A673 (cell line): ENCODE measurements at regions not wholly inside any gene's neighbourhood (a gene's known extent, or its start where the extent isn't known, plus 50 kb on each side); places are given as distances from the start of the nearest gene placed in this dataset.

ENCODE experiments used
- BruUV-seq: library from RNA; stranded (reverse); fragments of 400-500 nt; replicated peaks from 2 replicates; lab custom pipeline; 2021; lab: Mats Ljungman, UMichigan
- CTCF ChIA-PET: fragments of 300-600 bp; sonication (Branson Sonifier 250); formaldehyde crosslinking; loops from one replicate; lab custom pipeline; 2022; ENCODE audit warnings: antibody characterized with exemption; lab: Charles Lee
- POLR2A ChIA-PET: fragments of 300-600 bp; sonication (Branson Sonifier 250); formaldehyde crosslinking; loops from one replicate; lab custom pipeline; 2022; ENCODE audit warnings: antibody characterized with exemption; ENCODE audit not compliant: low non-redundant PET; lab: Charles Lee
- DNase-seq: peaks from one replicate; pipeline ENCODE4 v3.0.0-alpha.2; 2015; ENCODE audit warnings: low spot score
- H3K27ac ChIP-seq: fragments of 200-600 bp; sonication (generic); 2 replicates; pipeline ENCODE4 v1.5.1; 2016; ENCODE audit warnings: mixed run types, low read depth, mild to moderate bottlenecking, mixed read lengths, antibody characterized with exemption, low read length; ENCODE audit not compliant: poor library complexity, severe bottlenecking
- H3K27me3 ChIP-seq: fragments of 200-600 bp; sonication (generic); replicated peaks from 2 replicates; pipeline ENCODE4 v1.6.1; 2017; ENCODE audit warnings: mixed run types, low read depth, mild to moderate bottlenecking, mixed read lengths, antibody characterized with exemption, low read length; ENCODE audit not compliant: insufficient read depth, poor library complexity
- H3K36me3 ChIP-seq: fragments of 200-600 bp; sonication (generic); 2 replicates; pipeline ENCODE4 v1.6.1; 2016; ENCODE audit warnings: mixed run types, mild to moderate bottlenecking, mixed read lengths, antibody characterized with exemption, low read length; ENCODE audit not compliant: insufficient read depth, poor library complexity, severe bottlenecking
- H3K4me1 ChIP-seq: fragments of 200-600 bp; sonication (generic); 2 replicates; pipeline ENCODE4 v1.6.1; 2017; ENCODE audit warnings: mixed run types, mild to moderate bottlenecking, mixed read lengths, antibody characterized with exemption, low read length; ENCODE audit not compliant: insufficient read depth, poor library complexity, severe bottlenecking
- H3K4me3 ChIP-seq: fragments of 200-600 bp; sonication (generic); 2 replicates; pipeline ENCODE4 v1.5.1; 2016; ENCODE audit warnings: low read depth, mixed run types, mild to moderate bottlenecking, mixed read lengths, low read length; ENCODE audit not compliant: poor library complexity, severe bottlenecking
- H3K9me3 ChIP-seq: fragments of 200-600 bp; sonication (generic); 2 replicates; pipeline ENCODE4 v1.6.1; 2016; ENCODE audit warnings: mixed run types, low read depth, mild to moderate bottlenecking, mixed read lengths, antibody characterized with exemption, low read length; ENCODE audit not compliant: poor library complexity, severe bottlenecking
- EZH2 ChIP-seq: fragments of 200-600 bp; sonication (generic); IDR thresholded peaks from 2 replicates; pipeline ENCODE4 v1.6.1; 2017; ENCODE audit warnings: borderline replicate concordance, low read depth, mild to moderate bottlenecking, mixed read lengths, antibody characterized with exemption, low read length; ENCODE audit not compliant: poor library complexity, severe bottlenecking
- intact Hi-C: fragments of 100-400 bp; cut with micrococcal nuclease; formaldehyde crosslinking; loops from one replicate; pipeline ENCODE4 v1.10.0; 2022; ENCODE audit not compliant: unreplicated experiment
- TF ChIP-seq, protein P1 (sequence below): fragments of 300-800, 200-600 bp; sonication (generic); conservative IDR thresholded peaks from 2 replicates; pipeline ENCODE4 v1.5.1; 2017; ENCODE audit warnings: low read depth, mild to moderate bottlenecking, antibody characterized with exemption, low read length, moderate library complexity, mixed read lengths

DNA sequence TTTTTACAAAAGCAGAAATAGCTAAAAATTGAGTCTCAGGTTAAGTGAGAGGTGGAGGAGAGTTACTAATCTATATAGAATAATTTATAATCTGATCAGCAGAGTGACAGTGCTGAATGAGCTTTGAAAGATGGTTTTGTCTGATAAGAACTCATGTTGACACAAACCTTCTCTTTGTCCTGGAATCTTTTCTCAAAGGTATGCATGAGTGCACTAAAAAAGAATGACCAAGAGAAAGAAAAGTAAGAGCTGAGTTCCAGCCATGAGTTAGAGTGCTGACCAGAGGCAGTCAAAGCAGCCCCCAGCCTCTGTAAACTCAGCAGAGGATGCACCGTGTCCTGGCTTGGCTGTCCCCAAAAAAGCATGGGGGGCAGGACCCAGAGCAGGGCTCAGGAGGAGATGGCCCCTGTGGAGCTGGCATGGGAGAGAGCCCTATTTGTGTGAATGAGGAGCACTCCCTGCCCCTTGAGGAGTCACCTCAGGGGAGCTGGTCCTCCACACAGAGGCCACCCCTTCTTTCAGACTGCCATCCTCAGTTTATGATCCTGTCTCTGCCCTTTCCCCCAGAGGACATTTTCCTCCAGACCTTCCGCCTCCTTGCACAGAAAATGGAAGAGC is 129.8 kb downstream of the SEC23A start:
- intact Hi-C loops: no loop called here
- DNase-seq: no peak
- ChIA-PET POLR2A (no interaction called here), CTCF (no interaction called here)
- no TSS peak for BruUV-seq
- Histone ChIP-seq H3K27ac (no peak overlapping the region), H3K9me3 (no peaks in the 10 kb centered on the region), H3K4me3 (no peak overlapping the region), H3K4me1 (no peaks in the 10 kb centered on the region), H3K27me3 (no peaks in the 10 kb centered on the region), H3K36me3 (no peaks in the 10 kb centered on the region)
- TF ChIP-seq EZH2: no peak
- TF ChIP-seq, protein P1, sequence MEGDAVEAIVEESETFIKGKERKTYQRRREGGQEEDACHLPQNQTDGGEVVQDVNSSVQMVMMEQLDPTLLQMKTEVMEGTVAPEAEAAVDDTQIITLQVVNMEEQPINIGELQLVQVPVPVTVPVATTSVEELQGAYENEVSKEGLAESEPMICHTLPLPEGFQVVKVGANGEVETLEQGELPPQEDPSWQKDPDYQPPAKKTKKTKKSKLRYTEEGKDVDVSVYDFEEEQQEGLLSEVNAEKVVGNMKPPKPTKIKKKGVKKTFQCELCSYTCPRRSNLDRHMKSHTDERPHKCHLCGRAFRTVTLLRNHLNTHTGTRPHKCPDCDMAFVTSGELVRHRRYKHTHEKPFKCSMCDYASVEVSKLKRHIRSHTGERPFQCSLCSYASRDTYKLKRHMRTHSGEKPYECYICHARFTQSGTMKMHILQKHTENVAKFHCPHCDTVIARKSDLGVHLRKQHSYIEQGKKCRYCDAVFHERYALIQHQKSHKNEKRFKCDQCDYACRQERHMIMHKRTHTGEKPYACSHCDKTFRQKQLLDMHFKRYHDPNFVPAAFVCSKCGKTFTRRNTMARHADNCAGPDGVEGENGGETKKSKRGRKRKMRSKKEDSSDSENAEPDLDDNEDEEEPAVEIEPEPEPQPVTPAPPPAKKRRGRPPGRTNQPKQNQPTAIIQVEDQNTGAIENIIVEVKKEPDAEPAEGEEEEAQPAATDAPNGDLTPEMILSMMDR: no peak

DNA sequence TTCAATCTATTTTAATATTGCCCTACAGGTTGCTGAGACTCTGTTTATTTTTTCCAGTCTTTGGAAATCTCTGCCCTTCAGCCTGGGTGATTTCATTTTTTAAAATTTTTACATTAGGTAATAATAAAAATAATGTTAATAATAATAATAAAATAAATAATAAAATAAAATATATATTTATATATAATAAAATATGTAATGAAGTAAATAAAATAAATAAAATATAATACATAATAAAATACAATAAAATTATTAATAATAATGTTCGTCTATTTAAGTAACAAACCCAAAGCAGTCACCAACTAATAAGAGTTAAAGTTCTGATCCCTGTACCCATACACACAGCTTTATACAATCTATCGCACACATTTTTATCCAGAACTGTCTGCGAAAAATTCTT is 130.5 kb downstream of the SEC23A start:
- intact Hi-C loops: no loop called here
- Histone ChIP-seq H3K36me3 (no peaks in the 10 kb centered on the region), H3K4me1 (no peaks in the 10 kb centered on the region), H3K27ac (no peak overlapping the region), H3K4me3 (no peak overlapping the region), H3K9me3 (no peaks in the 10 kb centered on the region), H3K27me3 (no peaks in the 10 kb centered on the region)
- no peak for DNase-seq
- TF ChIP-seq, protein P1: no peak
- no peak for TF ChIP-seq EZH2
- ChIA-PET CTCF (no interaction called here), POLR2A (no interaction called here)
- no TSS peak for BruUV-seq

DNA sequence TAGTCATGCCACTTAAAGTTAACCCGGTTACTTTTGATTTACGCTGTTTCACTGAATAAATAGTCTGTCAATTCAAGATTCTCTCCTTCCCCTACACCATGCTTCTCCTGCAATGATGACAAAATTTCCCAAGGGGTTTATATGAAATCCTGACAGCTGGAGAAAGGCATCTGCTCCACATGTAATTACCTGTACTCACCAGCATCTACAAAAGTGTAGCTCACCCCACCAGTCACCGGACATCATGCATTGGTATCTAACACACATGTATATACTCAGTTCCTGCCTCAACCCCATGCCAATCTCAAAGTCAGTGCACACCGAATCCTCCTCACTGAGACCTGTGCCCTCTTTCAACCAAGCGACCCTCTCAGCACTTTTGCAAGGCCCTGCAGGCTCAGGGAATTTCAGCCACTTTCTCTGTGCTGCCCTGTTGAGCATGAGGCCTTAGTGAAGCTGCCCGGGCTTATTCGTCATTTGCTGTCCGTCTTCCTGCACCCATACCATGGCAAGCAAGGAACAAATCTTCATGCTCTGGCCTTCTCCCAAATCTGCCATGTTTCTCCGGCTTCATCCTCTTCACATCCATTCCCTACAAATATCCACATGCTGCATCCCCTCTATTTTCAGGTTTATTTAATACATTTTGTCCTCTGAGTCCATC is 131.6 kb downstream of the SEC23A start:
- BruUV-seq: no TSS peak
- no peaks in the 10 kb centered on the region for H3K27me3 ChIP-seq
- ChIA-PET POLR2A (no interaction called here), CTCF (no interaction called here)
- H3K27ac ChIP-seq: no peak overlapping the region
- H3K4me3 ChIP-seq: no peak overlapping the region
- intact Hi-C loops: no loop called here
- no peak for DNase-seq
- H3K4me1 ChIP-seq: no peaks in the 10 kb centered on the region
- no peaks in the 10 kb centered on the region for H3K9me3 ChIP-seq
- TF ChIP-seq, protein P1: no peak
- TF ChIP-seq EZH2: no peak
- no peaks in the 10 kb centered on the region for H3K36me3 ChIP-seq
